ENCODE measurements at regions not wholly inside any gene's neighbourhood (a gene's known extent, or its start where the extent isn't known, plus 50 kb on each side); places are given as distances from the start of the nearest gene placed in this dataset.

DNA sequence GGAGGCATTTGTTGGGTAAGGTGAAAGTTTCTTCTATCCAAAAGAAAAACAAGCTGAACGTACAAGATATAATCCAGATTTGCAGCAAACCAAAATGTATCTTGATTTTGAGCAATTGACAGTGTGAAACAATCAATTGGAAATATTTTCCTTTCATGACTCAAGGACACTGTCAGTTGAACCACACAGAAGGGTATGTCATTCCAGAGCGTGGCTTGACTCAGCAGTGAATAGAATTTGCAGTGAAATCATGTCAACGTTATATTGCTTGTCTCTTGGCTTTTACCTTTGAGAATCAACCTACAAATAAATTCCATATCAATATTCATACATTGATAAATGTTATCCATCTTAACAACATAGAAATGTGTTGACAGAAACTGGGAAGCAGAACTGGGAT, 78.2 kb downstream of the TM2D3 start:
- Histone ChIP-seq H3K36me3 (ENCODE audit: control insufficient read depth, insufficient read depth, low read length) (no peaks in the 10 kb centered on the region), H3K27me3 (ENCODE audit: control insufficient read depth, insufficient read depth, low read length) (peaks cover 1% of the 10 kb centered on the region; the same call in 1 of the 2 replicates), H3K4me3 (ENCODE audit: low read depth, low read length) (no peak overlapping the region)
- TF ChIP-seq, protein P1, sequence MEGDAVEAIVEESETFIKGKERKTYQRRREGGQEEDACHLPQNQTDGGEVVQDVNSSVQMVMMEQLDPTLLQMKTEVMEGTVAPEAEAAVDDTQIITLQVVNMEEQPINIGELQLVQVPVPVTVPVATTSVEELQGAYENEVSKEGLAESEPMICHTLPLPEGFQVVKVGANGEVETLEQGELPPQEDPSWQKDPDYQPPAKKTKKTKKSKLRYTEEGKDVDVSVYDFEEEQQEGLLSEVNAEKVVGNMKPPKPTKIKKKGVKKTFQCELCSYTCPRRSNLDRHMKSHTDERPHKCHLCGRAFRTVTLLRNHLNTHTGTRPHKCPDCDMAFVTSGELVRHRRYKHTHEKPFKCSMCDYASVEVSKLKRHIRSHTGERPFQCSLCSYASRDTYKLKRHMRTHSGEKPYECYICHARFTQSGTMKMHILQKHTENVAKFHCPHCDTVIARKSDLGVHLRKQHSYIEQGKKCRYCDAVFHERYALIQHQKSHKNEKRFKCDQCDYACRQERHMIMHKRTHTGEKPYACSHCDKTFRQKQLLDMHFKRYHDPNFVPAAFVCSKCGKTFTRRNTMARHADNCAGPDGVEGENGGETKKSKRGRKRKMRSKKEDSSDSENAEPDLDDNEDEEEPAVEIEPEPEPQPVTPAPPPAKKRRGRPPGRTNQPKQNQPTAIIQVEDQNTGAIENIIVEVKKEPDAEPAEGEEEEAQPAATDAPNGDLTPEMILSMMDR (IDR thresholded peaks at IDR 0.05; ENCODE audit: insufficient read depth, low read depth, low read length), result no peak
- ChIA-PET POLR2A (no interaction called here), CTCF (no interaction called here)
- DNase-seq (ENCODE audit: low read depth), result no peak

DNA sequence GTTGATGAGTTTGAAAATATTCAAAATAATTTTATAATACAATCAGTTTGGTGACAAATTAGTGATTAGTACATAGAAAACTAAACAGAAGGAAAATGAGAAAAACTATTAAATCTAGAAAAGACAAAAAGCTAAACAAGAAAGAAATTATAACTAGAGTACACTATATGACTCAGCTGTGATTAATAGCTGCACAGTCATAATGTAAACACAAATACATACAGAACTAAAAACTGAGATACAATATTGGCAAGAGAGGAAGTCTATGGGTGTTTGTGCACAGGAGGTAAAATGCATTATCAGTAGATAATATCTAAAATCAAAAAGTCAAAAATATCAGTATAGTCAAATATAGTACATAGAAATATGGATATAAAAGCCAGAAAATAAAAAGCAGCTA, 80.7 kb upstream of the PCSK6 start:
- CTCF ChIA-PET, result no interaction called here
- no peak for DNase-seq (ENCODE audit: low read depth)

DNA sequence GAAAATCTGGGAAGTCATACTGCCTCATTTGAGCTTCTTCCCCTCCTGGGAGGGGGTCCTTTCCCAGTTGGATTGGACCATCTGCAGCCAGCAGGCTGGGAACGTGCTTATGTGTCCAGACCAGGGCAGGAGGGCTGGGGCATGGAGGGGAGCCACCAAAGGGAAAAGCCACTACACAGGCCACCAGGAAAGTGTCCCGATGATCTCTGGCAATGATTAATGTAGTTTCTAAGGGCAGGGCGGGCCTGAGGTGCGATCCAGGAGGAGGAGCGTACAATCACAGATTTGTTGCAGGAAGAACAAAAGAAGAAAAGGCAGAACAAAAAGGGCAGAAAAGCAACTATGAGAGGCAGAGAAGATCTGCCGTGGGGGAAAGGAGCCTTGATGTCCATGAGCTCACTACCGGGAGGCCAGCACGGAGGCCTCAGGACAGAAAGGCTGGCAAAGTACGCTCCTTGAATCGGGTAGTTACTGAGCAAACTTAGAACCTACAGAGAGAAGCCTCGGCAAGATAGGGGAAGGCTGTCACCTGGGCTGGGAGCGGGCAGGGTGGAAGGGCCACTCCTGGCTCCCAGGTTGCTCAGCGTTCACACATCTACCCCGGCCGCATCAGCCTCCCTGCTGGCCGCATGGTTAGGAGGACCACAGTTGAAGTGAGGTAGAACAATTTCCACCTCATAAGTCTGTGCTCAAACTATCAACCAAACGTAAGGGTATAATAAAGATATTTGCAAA, 79.5 kb upstream of the PCSK6 start:
- DNase-seq (ENCODE audit: low read depth), result no peak
- Histone ChIP-seq H3K27me3 (ENCODE audit: control insufficient read depth, insufficient read depth, low read length) (no peaks in the 10 kb centered on the region), H3K4me3 (ENCODE audit: low read depth, low read length) (no peak overlapping the region), H3K36me3 (ENCODE audit: control insufficient read depth, insufficient read depth, low read length) (no peaks in the 10 kb centered on the region)
- ChIA-PET CTCF (no interaction called here), POLR2A (no interaction called here)
- TF ChIP-seq, protein P1 (IDR thresholded peaks at IDR 0.05; ENCODE audit: insufficient read depth, low read depth, low read length), result no peak

More for the DNA sequence above, 80.7 kb upstream of the PCSK6 start:
- Histone ChIP-seq H3K4me3 (ENCODE audit: low read depth, low read length) (no peak overlapping the region), H3K27me3 (ENCODE audit: control insufficient read depth, insufficient read depth, low read length) (no peaks in the 10 kb centered on the region), H3K36me3 (ENCODE audit: control insufficient read depth, insufficient read depth, low read length) (no peaks in the 10 kb centered on the region)
- POLR2A ChIA-PET, result no interaction called here
- TF ChIP-seq, protein P1 (IDR thresholded peaks at IDR 0.05; ENCODE audit: insufficient read depth, low read depth, low read length), result no peak

DNA sequence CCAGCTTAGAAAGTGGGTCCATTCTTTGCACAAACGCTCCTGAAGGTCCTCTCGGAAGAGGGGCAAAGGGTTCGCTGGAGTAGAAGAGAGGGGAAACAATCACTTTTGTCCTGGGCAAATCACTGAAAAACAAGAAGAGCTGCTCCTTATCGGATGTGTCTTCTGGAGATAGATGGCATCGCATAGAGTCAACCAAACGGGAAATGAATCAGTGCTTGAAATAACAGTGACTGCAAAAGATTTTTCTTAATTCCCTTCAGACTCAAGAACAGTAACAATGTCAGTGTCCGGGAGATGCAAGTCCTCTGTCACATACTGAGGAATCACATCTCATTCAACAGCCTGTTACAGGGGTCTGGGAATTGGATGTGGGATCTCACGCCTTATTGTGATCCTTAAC, 78.8 kb upstream of the PCSK6 start:
- TF ChIP-seq, protein P1 (IDR thresholded peaks at IDR 0.05; ENCODE audit: insufficient read depth, low read depth, low read length), result no peak
- no peaks in the 10 kb centered on the region for H3K36me3 ChIP-seq (ENCODE audit: control insufficient read depth, insufficient read depth, low read length)
- DNase-seq (ENCODE audit: low read depth), result no peak
- ChIA-PET CTCF (no interaction called here), POLR2A (no interaction called here)
- H3K27me3 ChIP-seq (ENCODE audit: control insufficient read depth, insufficient read depth, low read length), result no peaks in the 10 kb centered on the region
- H3K4me3 ChIP-seq (ENCODE audit: low read depth, low read length), result no peak overlapping the region

DNA sequence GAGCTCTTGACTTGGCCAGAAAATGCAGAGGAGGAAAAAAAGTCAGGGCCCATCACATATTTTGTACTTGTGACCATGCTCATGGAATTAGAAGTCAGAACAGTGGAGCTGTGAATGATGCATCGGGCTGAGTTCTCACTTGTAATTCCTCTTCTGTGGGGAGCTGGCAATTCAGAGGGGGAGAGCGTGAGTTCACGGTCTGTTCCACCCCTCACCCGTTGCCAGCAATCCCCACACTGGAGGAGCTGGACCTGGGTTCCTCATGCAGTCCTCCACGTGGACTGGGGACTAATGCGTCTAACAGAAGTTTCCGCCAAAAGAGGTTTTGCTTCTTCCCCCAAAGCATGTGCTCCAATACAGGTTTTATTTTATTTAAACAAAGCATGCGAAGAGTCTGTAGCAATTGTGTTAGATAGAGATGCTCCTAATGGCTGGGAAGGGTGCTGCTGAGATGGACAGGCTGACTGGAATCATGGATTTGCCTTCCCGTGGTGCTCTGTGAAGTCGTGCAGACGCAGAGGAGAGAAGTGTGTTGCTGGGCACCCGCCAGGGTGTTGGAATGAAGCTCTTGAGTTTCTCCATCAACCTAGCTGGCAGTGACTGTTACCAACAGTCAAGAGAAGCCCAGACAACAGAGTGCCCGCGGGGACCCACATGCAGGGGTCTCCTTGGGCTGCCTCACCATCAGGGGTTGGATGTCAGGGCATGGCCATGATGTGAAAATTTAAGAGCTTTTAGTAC, 77.4 kb upstream of the PCSK6 start:
- CTCF ChIA-PET, result interaction anchor here (0.6 kb wide), 1 partner anchor 178 kb away, joined by 3 read pairs; no protein-coding TSS in a partner anchor
- Histone ChIP-seq H3K36me3 (ENCODE audit: control insufficient read depth, insufficient read depth, low read length) (no peaks in the 10 kb centered on the region), H3K27me3 (ENCODE audit: control insufficient read depth, insufficient read depth, low read length) (no peaks in the 10 kb centered on the region), H3K4me3 (ENCODE audit: low read depth, low read length) (no peak overlapping the region)
- TF ChIP-seq, protein P1 (IDR thresholded peaks at IDR 0.05; ENCODE audit: insufficient read depth, low read depth, low read length), result no peak
- POLR2A ChIA-PET, result no interaction called here
- DNase-seq (ENCODE audit: low read depth), result no peak

Measured in BJ (cell line).